ENCODE measurements at regions not wholly inside any gene's neighbourhood (a gene's known extent, or its start where the extent isn't known, plus 50 kb on each side); places are given as distances from the start of the nearest gene placed in this dataset.

DNA sequence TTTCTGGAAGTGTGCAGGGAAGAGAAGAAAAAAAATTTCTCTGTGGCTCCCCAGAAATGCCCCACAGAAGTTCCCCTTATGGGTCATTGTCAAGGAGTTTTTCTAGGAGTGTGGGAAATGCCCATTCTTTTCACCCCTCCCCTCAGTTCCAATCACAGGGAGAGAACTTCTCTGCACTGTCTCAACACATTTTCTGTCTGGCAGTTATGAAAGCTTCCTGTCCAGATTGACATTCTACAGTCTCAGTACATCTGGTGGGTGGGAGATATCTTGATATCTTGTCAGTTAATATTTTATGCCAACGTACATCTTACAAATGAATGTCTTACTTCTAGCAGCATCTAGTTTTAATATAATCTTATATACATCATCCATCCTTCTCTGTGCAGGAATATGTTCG is 566.8 kb upstream of the AADAT start:
- H3K4me3 ChIP-seq (ENCODE audit: low read length) = no peak overlapping the region
- TF ChIP-seq, protein P1, sequence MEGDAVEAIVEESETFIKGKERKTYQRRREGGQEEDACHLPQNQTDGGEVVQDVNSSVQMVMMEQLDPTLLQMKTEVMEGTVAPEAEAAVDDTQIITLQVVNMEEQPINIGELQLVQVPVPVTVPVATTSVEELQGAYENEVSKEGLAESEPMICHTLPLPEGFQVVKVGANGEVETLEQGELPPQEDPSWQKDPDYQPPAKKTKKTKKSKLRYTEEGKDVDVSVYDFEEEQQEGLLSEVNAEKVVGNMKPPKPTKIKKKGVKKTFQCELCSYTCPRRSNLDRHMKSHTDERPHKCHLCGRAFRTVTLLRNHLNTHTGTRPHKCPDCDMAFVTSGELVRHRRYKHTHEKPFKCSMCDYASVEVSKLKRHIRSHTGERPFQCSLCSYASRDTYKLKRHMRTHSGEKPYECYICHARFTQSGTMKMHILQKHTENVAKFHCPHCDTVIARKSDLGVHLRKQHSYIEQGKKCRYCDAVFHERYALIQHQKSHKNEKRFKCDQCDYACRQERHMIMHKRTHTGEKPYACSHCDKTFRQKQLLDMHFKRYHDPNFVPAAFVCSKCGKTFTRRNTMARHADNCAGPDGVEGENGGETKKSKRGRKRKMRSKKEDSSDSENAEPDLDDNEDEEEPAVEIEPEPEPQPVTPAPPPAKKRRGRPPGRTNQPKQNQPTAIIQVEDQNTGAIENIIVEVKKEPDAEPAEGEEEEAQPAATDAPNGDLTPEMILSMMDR (conservative IDR thresholded peaks at IDR 0.05; ENCODE audit: low read depth, low read length) = no peak
- DNase-seq (ENCODE audit: low read depth) = no peak

DNA sequence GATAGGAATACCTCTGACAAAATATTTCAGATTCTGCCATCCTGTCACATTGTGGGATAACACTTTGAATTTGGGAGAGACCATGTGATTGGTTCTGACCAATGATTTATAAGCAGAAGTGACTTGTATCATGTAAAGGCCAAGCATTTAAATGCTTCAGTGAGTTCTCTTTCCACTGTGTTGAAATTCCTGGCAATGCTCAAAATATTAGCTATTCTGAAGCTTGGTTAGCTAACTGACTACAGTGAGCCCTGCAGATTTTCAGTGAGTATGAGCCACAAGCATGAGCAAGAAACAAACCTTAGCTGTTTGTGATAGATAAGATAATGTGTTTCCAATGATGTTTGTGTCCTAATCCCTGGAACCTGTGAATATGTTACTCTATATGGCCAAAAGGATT is 562.8 kb upstream of the AADAT start:
- TF ChIP-seq, protein P1 (conservative IDR thresholded peaks at IDR 0.05; ENCODE audit: low read depth, low read length) = no peak
- no peak overlapping the region for H3K4me3 ChIP-seq (ENCODE audit: low read length)
- no peak for DNase-seq (ENCODE audit: low read depth)

DNA sequence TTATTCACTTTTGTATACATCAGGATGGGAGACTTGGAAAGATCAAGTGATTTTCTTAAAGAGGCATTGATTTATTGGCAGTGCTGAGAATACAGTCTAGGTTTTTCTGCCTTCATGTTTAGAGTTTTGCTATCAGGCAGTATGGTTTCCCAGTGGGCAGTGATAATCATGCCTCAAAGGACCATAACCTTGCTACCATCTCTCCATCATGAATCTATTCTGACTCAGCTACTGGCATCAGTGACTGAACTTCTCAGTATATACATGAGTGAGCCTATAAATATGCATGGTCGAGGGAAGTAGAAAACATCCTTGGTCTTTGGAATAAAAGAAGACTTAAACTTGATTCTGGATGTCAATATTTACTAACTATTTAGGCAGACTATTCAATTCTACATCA is 562.0 kb upstream of the AADAT start:
- DNase-seq (ENCODE audit: low read depth) = no peak
- H3K4me3 ChIP-seq (ENCODE audit: low read length) = no peak overlapping the region
- TF ChIP-seq, protein P1 (conservative IDR thresholded peaks at IDR 0.05; ENCODE audit: low read depth, low read length) = no peak

DNA sequence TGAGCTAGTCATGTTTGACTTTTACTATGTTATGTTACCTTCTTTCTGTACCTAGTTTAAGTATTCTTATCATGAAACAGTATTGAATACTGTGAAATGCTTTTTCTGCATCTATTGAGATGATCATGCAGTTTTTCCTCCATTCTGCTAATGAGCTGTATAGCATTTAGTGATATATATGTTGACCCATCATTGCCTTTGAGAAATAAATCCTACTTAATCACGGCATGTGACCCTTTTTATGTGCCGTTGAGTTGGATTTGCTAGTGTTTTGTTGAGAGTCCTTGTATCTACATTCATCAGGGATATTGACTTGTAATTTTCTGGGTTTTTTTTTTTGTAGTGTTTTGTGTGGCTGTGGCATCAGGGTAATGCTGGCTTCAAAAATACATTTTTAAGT is 537.7 kb upstream of the AADAT start:
- TF ChIP-seq, protein P1 (conservative IDR thresholded peaks at IDR 0.05; ENCODE audit: low read depth, low read length) = no peak
- no peak overlapping the region for H3K4me3 ChIP-seq (ENCODE audit: low read length)
- DNase-seq (ENCODE audit: low read depth) = no peak

DNA sequence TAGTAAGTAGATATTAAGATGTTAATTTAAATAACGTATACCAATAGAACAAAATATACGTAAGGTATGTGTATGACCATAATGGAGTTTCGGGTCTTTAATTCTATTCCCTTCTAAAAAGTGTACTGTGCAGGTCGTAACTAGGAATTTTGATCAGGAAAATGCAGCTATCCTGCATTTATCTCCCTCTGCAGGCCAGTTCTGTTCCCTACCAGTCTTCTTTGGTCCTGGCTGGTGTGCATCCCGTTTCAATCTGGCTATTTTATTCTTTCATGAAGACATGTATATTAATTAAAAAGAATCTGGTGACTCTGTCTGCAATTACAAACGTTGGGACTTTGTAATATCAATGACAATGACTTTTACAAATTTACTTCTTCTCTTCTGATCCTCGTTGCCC is 534.1 kb upstream of the AADAT start:
- TF ChIP-seq, protein P1 (conservative IDR thresholded peaks at IDR 0.05; ENCODE audit: low read depth, low read length) = peak; percentile 11
- no peak overlapping the region for H3K4me3 ChIP-seq (ENCODE audit: low read length)
- no peak for DNase-seq (ENCODE audit: low read depth)

DNA sequence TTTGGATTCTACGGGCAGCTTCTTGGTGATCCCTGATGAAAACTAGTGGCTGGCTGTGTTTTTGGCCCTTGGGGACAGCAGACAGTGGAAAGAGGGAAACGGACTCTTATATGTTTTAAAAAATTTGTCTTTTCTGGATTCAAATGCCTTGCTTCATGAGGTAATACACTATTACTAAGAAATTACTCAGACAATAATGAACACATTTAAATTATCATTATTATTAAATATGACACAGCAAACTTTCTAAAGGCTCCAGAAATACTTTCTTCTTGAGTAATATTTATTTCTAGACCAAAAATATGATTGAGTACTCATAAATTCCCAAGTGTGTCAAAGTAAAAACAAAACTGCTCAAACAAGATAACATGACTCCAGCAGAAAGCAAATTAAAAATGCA is 520.7 kb upstream of the AADAT start:
- TF ChIP-seq, protein P1 (conservative IDR thresholded peaks at IDR 0.05; ENCODE audit: low read depth, low read length) = no peak
- H3K4me3 ChIP-seq (ENCODE audit: low read length) = no peak overlapping the region
- no peak for DNase-seq (ENCODE audit: low read depth)

DNA sequence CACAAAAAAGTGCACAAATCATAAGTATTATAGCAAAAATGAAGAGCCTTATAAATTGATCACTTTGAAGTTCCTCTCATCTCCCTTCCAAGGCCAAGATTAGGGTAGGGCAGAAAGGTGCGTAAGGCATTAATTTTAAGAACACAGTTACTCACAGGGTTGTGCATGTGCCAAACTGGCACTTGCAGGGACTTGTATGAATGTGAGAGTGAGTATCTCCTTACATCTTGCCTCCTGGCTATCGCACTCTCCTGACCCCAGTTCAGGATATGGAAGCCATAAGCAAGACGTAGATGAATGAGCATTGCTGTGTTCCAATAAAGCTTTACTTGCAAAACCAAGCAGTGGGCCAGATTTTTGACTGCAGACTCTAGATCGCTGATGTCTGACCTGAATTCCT is 510.1 kb upstream of the AADAT start:
- DNase-seq (ENCODE audit: low read depth) = no peak
- no peak overlapping the region for H3K4me3 ChIP-seq (ENCODE audit: low read length)
- TF ChIP-seq, protein P1 (conservative IDR thresholded peaks at IDR 0.05; ENCODE audit: low read depth, low read length) = no peak

Measured in retinal pigment epithelial cell (primary cell).